Fibroblast of lung (primary cell): ENCODE measurements at regions not wholly inside any gene's neighbourhood (a gene's known extent, or its start where the extent isn't known, plus 50 kb on each side); places are given as distances from the start of the nearest gene placed in this dataset.
"Not testable (repeated sequence)": the region's sequence is repeated elsewhere in the genome, so short reads cannot be mapped to it uniquely, and the experiment has no call there.

Experiments used
- DNase-seq, 2 donors: peaks; one replicate each; pipeline versions ENCODE4 v3.0.0 to v3.0.0-alpha.2; 2010; ENCODE audit warnings: low read depth in 2 of 2
- H2AFZ ChIP-seq: 2 replicates; pipeline ENCODE4 v1.5.1; 2012; ENCODE audit warnings: low read length, control low read depth, inconsistent platforms
- H3K27ac ChIP-seq: 2 replicates; pipeline ENCODE4 v1.5.1; 2011; ENCODE audit warnings: low read length, control low read depth; ENCODE audit not compliant: insufficient read depth
- H3K27me3 ChIP-seq: 2 replicates; pipeline ENCODE4 v1.5.1; 2011; ENCODE audit warnings: mild to moderate bottlenecking, low read length; ENCODE audit not compliant: control insufficient read depth, insufficient read depth
- H3K36me3 ChIP-seq: 2 replicates; pipeline ENCODE4 v1.5.1; 2011; ENCODE audit warnings: low read length; ENCODE audit not compliant: control insufficient read depth, insufficient read depth
- H3K4me1 ChIP-seq: 2 replicates; pipeline ENCODE4 v1.5.1; 2011; ENCODE audit warnings: low read length; ENCODE audit not compliant: control insufficient read depth, insufficient read depth; ENCODE audit errors: extremely low read depth
- H3K4me2 ChIP-seq: 2 replicates; pipeline ENCODE4 v1.5.1; 2011; ENCODE audit warnings: low read length, control low read depth; ENCODE audit not compliant: insufficient read depth; ENCODE audit errors: extremely low read depth
- H3K4me3 ChIP-seq, 4 experiments: fragments of 200-600 bp in 1 of 4; sonication (generic) in 1 of 4; replicated peaks in 1 of 4; 2 replicates each; pipeline ENCODE4 v1.5.1; 2011 to 2016; ENCODE audit warnings: low read length in 4 of 4, low read depth in 3 of 4, mild to moderate bottlenecking in 3 of 4, control low read depth in 2 of 4, inconsistent platforms in 1 of 4, mixed read lengths in 1 of 4; ENCODE audit not compliant: insufficient read depth in 1 of 4; ENCODE audit errors: control extremely low read depth in 1 of 4
- H3K79me2 ChIP-seq: 2 replicates; pipeline ENCODE4 v1.5.1; 2012; ENCODE audit warnings: mild to moderate bottlenecking, low read length, inconsistent platforms; ENCODE audit not compliant: control insufficient read depth, insufficient read depth
- H3K9ac ChIP-seq: 2 replicates; pipeline ENCODE4 v1.5.1; 2011; ENCODE audit warnings: mild to moderate bottlenecking, low read length, control low read depth; ENCODE audit not compliant: insufficient read depth
- H3K9me3 ChIP-seq: 2 replicates; pipeline ENCODE4 v1.5.1; 2012; ENCODE audit warnings: low read depth, low read length; ENCODE audit not compliant: control insufficient read depth, insufficient read depth
- H4K20me1 ChIP-seq: 2 replicates; pipeline ENCODE4 v1.5.1; 2011; ENCODE audit warnings: low read length; ENCODE audit not compliant: control insufficient read depth, insufficient read depth; ENCODE audit errors: extremely low read depth
- EZH2 ChIP-seq: IDR thresholded peaks from 2 replicates; pipeline ENCODE4 v1.5.1; 2012; ENCODE audit warnings: low read length, control low read depth, mild to moderate bottlenecking; ENCODE audit errors: missing control alignments
- TF ChIP-seq, protein P1 (sequence below), 2 donors: IDR thresholded peaks in 1 of 2; conservative IDR thresholded peaks in 1 of 2; 1 replicate in 1 of 2; 2 replicates in 1 of 2; pipeline ENCODE4 v1.5.1; 2011 to 2012; ENCODE audit warnings: low read length in 2 of 2, control low read depth in 1 of 2, inconsistent platforms in 1 of 2, low read depth in 1 of 2, mild to moderate bottlenecking in 1 of 2

DNA sequence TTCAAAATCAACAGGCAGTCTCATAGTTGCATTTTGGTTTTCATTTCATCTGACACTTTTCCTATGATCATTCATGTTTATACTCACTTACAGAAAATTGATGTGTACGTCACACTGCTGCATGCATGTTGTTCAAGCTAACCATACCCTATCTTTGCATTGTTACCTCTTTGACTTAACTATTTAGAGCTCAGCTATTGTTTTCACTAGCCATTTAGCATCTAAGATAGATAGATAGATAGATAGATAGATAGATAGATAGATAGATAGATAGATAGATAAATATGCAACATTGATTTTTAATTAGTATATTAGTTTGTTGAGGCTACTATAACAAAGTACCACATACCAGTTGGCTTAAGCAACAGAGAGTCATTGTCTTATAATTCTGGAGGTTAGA is 649.5 kb upstream of the KCND2 start:
- Histone ChIP-seq H3K9me3 (no peaks in the 10 kb centered on the region), H3K4me2 (no peak overlapping the region), H2AFZ (no peak overlapping the region), H3K27me3 (no peaks in the 10 kb centered on the region), H3K27ac (no peak overlapping the region), H3K79me2 (no peaks in the 10 kb centered on the region), H3K9ac (no peak overlapping the region), H3K36me3 (no peaks in the 10 kb centered on the region), H3K4me1 (no peaks in the 10 kb centered on the region), H3K4me3 (no peak overlapping the region), H4K20me1 (no peaks in the 10 kb centered on the region)
- TF ChIP-seq, protein P1, sequence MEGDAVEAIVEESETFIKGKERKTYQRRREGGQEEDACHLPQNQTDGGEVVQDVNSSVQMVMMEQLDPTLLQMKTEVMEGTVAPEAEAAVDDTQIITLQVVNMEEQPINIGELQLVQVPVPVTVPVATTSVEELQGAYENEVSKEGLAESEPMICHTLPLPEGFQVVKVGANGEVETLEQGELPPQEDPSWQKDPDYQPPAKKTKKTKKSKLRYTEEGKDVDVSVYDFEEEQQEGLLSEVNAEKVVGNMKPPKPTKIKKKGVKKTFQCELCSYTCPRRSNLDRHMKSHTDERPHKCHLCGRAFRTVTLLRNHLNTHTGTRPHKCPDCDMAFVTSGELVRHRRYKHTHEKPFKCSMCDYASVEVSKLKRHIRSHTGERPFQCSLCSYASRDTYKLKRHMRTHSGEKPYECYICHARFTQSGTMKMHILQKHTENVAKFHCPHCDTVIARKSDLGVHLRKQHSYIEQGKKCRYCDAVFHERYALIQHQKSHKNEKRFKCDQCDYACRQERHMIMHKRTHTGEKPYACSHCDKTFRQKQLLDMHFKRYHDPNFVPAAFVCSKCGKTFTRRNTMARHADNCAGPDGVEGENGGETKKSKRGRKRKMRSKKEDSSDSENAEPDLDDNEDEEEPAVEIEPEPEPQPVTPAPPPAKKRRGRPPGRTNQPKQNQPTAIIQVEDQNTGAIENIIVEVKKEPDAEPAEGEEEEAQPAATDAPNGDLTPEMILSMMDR (conservative IDR thresholded peaks at IDR 0.05 in 1 of 2, IDR thresholded peaks at IDR 0.05 in 1 of 2; ENCODE audit: low read depth in 1 of 2, low read length in 2 of 2): no peak
- no peak for TF ChIP-seq EZH2
- no peak for DNase-seq

DNA sequence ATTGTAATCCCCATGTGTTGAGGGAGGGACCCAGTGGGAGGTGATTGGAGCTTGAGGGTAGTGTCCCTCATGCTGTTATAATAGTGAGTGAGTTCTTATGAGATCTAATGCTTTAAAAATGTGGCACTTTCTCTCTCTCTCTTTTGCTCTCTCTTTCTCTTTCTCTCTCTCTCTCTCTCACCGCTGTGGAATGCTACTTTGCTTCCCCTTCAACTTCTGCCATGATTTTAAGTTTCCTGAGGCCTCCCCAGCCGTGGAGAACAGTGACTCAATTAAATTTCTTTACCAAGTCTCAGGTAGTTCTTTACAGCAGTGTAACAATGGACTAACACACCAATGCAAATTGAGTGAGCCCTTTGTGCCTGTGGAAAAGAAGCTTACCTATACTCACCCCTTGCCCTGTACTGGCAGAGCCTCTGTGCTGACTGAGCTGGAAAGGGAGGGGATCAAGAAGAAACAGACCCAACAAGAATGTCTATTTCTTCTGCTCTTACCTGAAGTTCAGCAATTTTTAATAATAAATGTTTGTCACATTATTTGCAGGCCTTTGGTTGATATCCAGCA is 642.5 kb upstream of the KCND2 start:
- H4K20me1 ChIP-seq: no peaks in the 10 kb centered on the region

DNA sequence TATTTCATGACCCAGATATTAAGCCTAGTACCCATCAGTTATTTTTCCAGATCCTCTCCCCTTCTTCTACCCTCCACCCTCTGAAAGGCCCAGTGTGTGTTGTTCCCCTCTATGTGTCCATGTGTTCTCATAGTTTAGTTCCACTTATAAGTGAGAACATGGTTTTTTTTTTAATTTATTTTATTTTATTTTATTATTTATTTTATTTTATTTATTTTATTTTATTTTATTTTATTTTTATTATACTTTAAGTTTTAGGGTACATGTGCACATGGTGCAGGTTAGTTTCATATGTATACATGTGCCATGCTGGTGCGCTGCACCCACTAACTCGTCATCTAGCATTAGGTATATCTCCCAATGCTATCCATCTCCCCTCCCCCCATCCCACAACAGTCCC is 639.2 kb upstream of the KCND2 start:
- H3K36me3 ChIP-seq, H3K9me3 ChIP-seq, DNase-seq, H3K79me2 ChIP-seq, H3K4me2 ChIP-seq, H4K20me1 ChIP-seq, H3K4me1 ChIP-seq, H3K4me3 ChIP-seq, H2AFZ ChIP-seq, H3K27me3 ChIP-seq, H3K27ac ChIP-seq, H3K9ac ChIP-seq: not testable (repeated sequence)

More for the DNA sequence above, 642.5 kb upstream of the KCND2 start:
- Histone ChIP-seq H3K4me1 (no peaks in the 10 kb centered on the region), H3K4me2 (no peak overlapping the region), H3K4me3 (no peak overlapping the region), H3K36me3 (no peaks in the 10 kb centered on the region), H2AFZ (no peak overlapping the region), H3K9me3 (no peaks in the 10 kb centered on the region), H3K27ac (no peak overlapping the region), H3K27me3 (no peaks in the 10 kb centered on the region), H3K79me2 (no peaks in the 10 kb centered on the region), H3K9ac (no peak overlapping the region)
- no peak for TF ChIP-seq EZH2
- TF ChIP-seq, protein P1 (conservative IDR thresholded peaks at IDR 0.05 in 1 of 2, IDR thresholded peaks at IDR 0.05 in 1 of 2; ENCODE audit: low read depth in 1 of 2, low read length in 2 of 2): no peak
- DNase-seq: no peak
